KMS-11 (cell line): ENCODE measurements at regions not wholly inside any gene's neighbourhood (a gene's known extent, or its start where the extent isn't known, plus 50 kb on each side); places are given as distances from the start of the nearest gene placed in this dataset.
"Not testable (repeated sequence)": the region's sequence is repeated elsewhere in the genome, so short reads cannot be mapped to it uniquely, and the experiment has no call there.

Experiments used
- H2AFZ ChIP-seq: fragments of 200-600 bp; sonication (generic); 2 replicates; pipeline ENCODE4 v1.6.1; 2016; ENCODE audit warnings: antibody characterized with exemption, mixed run types, low read depth
- H3K27ac ChIP-seq: fragments of 200-600 bp; sonication (generic); 2 replicates; pipeline ENCODE4 v1.6.1; 2016; ENCODE audit warnings: mild to moderate bottlenecking, mixed run types
- H3K27me3 ChIP-seq: fragments of 200-600 bp; sonication (generic); 2 replicates; pipeline ENCODE4 v1.6.1; 2017; ENCODE audit warnings: mild to moderate bottlenecking, low read depth, mixed run types, moderate library complexity; ENCODE audit not compliant: insufficient read depth
- H3K36me3 ChIP-seq: fragments of 200-600 bp; sonication (generic); 2 replicates; pipeline ENCODE4 v1.6.1; 2017; ENCODE audit warnings: mild to moderate bottlenecking, mixed run types; ENCODE audit not compliant: insufficient read depth
- H3K4me1 ChIP-seq: fragments of 200-600 bp; sonication (generic); 2 replicates; pipeline ENCODE4 v1.6.1; 2016; ENCODE audit warnings: mild to moderate bottlenecking, low read depth, mixed run types; ENCODE audit not compliant: poor library complexity, severe bottlenecking
- H3K4me2 ChIP-seq: fragments of 200-600 bp; sonication (generic); 2 replicates; pipeline ENCODE4 v1.7.0; 2016; ENCODE audit warnings: mild to moderate bottlenecking, mixed run types
- H3K4me3 ChIP-seq: fragments of 200-600 bp; sonication (generic); IDR thresholded peaks from 2 replicates; pipeline ENCODE4 v1.6.1; 2017; ENCODE audit warnings: low read depth, low read length, mixed read lengths; ENCODE audit not compliant: insufficient read depth
- H3K79me2 ChIP-seq: fragments of 200-600 bp; sonication (generic); 2 replicates; pipeline ENCODE4 v1.6.1; 2016; ENCODE audit warnings: low read depth, mixed run types; ENCODE audit not compliant: insufficient read depth
- H3K9ac ChIP-seq: fragments of 200-600 bp; sonication (generic); 2 replicates; pipeline ENCODE4 v1.6.1; 2016; ENCODE audit warnings: mild to moderate bottlenecking, mixed run types
- H4K20me1 ChIP-seq: fragments of 200-600 bp; sonication (generic); 2 replicates; pipeline ENCODE4 v1.6.1; 2016; ENCODE audit warnings: mild to moderate bottlenecking, mixed run types; ENCODE audit not compliant: insufficient read depth
- TF ChIP-seq, protein P1 (sequence below): fragments of 200-600 bp; sonication (generic); conservative IDR thresholded peaks from 2 replicates; pipeline ENCODE4 v1.6.1; 2017; ENCODE audit warnings: low read depth, mild to moderate bottlenecking, antibody characterized with exemption, low read length, moderate library complexity, mixed read lengths

DNA sequence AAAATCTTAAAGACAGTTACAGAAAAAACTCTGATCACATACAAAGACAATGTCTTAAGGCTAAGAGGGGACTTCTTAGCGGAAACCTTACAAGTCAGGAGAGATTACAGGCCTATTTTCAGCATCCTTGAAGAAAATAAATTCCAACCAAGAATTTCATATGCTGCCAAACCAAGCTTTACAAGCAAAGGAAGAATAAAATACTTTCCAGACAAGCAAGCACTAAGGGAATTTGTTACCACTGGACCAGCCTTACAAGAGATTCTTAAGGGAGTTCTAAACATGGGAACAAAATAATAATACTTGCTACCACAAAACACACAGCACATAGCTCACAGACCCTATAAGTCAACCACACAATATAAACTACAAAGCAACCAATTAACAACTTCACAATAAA lies 255.8 kb upstream of the ZFP42 start:
- Histone ChIP-seq H3K79me2 (no peaks in the 10 kb centered on the region), H3K27ac (no peak overlapping the region), H3K4me2 (no peak overlapping the region), H3K36me3 (no peaks in the 10 kb centered on the region), H2AFZ (no peak overlapping the region), H4K20me1 (no peaks in the 10 kb centered on the region), H3K4me3 (no peak overlapping the region), H3K4me1 (no peaks in the 10 kb centered on the region), H3K27me3 (no peaks in the 10 kb centered on the region), H3K9ac (no peak overlapping the region)
- TF ChIP-seq, protein P1, sequence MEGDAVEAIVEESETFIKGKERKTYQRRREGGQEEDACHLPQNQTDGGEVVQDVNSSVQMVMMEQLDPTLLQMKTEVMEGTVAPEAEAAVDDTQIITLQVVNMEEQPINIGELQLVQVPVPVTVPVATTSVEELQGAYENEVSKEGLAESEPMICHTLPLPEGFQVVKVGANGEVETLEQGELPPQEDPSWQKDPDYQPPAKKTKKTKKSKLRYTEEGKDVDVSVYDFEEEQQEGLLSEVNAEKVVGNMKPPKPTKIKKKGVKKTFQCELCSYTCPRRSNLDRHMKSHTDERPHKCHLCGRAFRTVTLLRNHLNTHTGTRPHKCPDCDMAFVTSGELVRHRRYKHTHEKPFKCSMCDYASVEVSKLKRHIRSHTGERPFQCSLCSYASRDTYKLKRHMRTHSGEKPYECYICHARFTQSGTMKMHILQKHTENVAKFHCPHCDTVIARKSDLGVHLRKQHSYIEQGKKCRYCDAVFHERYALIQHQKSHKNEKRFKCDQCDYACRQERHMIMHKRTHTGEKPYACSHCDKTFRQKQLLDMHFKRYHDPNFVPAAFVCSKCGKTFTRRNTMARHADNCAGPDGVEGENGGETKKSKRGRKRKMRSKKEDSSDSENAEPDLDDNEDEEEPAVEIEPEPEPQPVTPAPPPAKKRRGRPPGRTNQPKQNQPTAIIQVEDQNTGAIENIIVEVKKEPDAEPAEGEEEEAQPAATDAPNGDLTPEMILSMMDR = no peak

DNA sequence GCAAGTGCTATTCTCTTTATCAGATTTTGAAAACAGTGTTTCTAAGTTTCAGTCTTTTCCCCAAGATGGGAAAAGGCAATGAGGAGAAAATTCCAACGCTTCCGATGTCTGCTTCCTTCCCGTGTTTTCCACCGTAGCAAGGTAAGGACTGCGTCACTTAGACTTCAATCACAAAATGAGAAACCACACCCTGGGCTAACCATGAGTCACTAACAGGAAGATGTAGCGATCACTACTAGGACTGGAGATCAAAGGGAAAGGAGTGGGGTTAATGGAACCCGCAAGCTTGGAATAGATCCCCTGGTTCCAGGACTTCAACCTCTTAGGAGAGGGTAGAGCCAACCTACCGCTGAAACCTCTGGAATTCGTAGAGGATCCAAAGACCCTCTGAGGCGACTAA lies 250.7 kb upstream of the ZFP42 start:
- TF ChIP-seq, protein P1 = no peak
- Histone ChIP-seq H2AFZ (no peak overlapping the region), H3K4me3 (no peak overlapping the region), H3K4me1 (no peaks in the 10 kb centered on the region), H3K4me2 (no peak overlapping the region), H3K79me2 (no peaks in the 10 kb centered on the region), H3K36me3 (no peaks in the 10 kb centered on the region), H3K9ac (no peak overlapping the region), H3K27me3 (no peaks in the 10 kb centered on the region), H3K27ac (no peak overlapping the region), H4K20me1 (no peaks in the 10 kb centered on the region)

DNA sequence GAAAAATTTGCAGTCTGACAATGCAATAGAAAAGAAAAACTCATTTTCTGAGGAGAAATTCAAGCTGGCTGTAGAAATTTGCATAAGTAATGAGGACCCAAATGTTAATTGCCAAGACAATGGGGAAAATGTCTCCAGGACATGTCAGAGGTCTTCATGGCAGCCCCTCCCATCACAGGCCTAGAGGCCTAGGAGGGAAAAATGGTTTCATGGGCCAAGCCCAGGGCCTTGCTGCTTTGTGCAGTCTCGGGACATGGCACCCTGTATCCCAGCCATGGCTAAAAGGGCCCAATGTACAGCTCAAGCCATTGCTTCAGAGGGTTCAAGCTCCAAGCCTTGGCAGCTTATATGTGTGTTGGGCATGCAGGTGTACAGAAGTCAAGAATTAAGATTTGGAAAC lies 244.9 kb upstream of the ZFP42 start:
- not testable (repeated sequence) for H3K27ac ChIP-seq, H3K79me2 ChIP-seq, H2AFZ ChIP-seq, H4K20me1 ChIP-seq, H3K4me2 ChIP-seq, H3K4me1 ChIP-seq, H3K9ac ChIP-seq, H3K4me3 ChIP-seq, H3K36me3 ChIP-seq, H3K27me3 ChIP-seq

DNA sequence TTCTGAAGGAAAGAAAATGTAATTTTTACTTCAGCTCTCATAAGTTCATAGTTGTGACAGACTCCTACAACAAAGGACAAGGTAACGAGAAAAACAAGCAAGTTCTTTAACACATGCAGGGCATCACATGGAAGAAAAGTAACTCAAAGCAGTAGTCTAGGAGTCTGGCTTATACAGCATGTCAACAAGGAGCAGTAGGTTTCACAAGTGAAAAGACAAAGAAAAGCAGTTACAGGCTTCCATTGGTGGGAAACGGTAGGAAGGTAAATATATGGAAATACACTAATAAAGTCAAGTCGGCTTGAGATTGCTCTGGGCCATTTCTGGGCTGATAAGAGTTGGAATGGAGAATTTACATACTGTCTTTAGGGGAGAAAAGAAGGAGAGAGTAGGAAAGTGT lies 228.4 kb upstream of the ZFP42 start:
- Histone ChIP-seq H3K9ac (no peak overlapping the region), H3K79me2 (no peaks in the 10 kb centered on the region), H3K36me3 (no peaks in the 10 kb centered on the region), H2AFZ (no peak overlapping the region), H3K4me1 (no peaks in the 10 kb centered on the region), H3K4me3 (no peak overlapping the region), H4K20me1 (no peaks in the 10 kb centered on the region), H3K27me3 (no peaks in the 10 kb centered on the region), H3K27ac (no peak overlapping the region), H3K4me2 (no peak overlapping the region)
- TF ChIP-seq, protein P1 = no peak

DNA sequence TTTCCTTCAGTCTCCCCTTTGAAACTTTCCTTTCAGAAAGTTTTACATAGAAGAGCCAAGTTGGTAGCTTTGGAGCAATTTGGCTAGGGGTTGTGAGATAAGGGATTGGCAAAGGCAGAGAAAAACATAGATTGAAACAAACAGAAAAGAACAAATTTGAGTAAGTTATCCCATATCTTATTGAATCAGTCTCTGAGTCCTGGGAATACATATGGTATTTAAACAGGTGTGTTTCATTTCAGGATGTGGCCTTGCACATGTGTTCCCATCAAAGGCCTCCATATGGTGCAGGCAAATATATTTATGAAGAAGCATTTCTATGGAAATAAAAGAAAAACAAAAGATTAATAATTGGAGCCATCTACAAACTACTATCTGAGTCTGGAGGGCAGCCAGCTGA lies 227.9 kb upstream of the ZFP42 start:
- no peak overlapping the region for H3K4me3 ChIP-seq
- no peaks in the 10 kb centered on the region for H3K27me3 ChIP-seq
- no peaks in the 10 kb centered on the region for H3K79me2 ChIP-seq
- H4K20me1 ChIP-seq = no peaks in the 10 kb centered on the region
- no peaks in the 10 kb centered on the region for H3K36me3 ChIP-seq
- no peak overlapping the region for H2AFZ ChIP-seq
- no peak overlapping the region for H3K27ac ChIP-seq
- H3K4me2 ChIP-seq = no peak overlapping the region
- TF ChIP-seq, protein P1 = no peak
- H3K9ac ChIP-seq = no peak overlapping the region
- no peaks in the 10 kb centered on the region for H3K4me1 ChIP-seq
